ENCODE measurements at regions not wholly inside any gene's neighbourhood (a gene's known extent, or its start where the extent isn't known, plus 50 kb on each side); places are given as distances from the start of the nearest gene placed in this dataset.

- no peak overlapping the region for H3K27ac Mint-ChIP-seq (ENCODE audit: unreplicated experiment)
- no peaks in the 10 kb centered on the region for H3K27me3 Mint-ChIP-seq (ENCODE audit: unreplicated experiment)
- no peak for DNase-seq (ENCODE audit: low spot score)
- H3K9me3 Mint-ChIP-seq (ENCODE audit: unreplicated experiment), result no peaks in the 10 kb centered on the region
- H3K4me3 Mint-ChIP-seq (ENCODE audit: unreplicated experiment), result no peak overlapping the region
- TF ChIP-seq CTCF (IDR thresholded peaks at IDR 0.05; ENCODE audit: unreplicated experiment), result no peak
- H3K36me3 Mint-ChIP-seq (ENCODE audit: low read depth, unreplicated experiment), result no peaks in the 10 kb centered on the region
- peaks cover 11% of the 10 kb centered on the region for H3K4me1 Mint-ChIP-seq (ENCODE audit: unreplicated experiment)
Observed at GRCh38 chr1:235022341-235022980, 106.2 kb downstream of the TOMM20 start.

- H3K4me1 Mint-ChIP-seq (ENCODE audit: unreplicated experiment), result peaks cover 11% of the 10 kb centered on the region
- DNase-seq (ENCODE audit: low spot score), result no peak
- no peak overlapping the region for H3K27ac Mint-ChIP-seq (ENCODE audit: unreplicated experiment)
- no peak for TF ChIP-seq CTCF (IDR thresholded peaks at IDR 0.05; ENCODE audit: unreplicated experiment)
- H3K9me3 Mint-ChIP-seq (ENCODE audit: unreplicated experiment), result no peaks in the 10 kb centered on the region
- H3K36me3 Mint-ChIP-seq (ENCODE audit: low read depth, unreplicated experiment), result no peaks in the 10 kb centered on the region
- peaks cover 2% of the 10 kb centered on the region for H3K27me3 Mint-ChIP-seq (ENCODE audit: unreplicated experiment)
- no peak overlapping the region for H3K4me3 Mint-ChIP-seq (ENCODE audit: unreplicated experiment)
Observed at GRCh38 chr1:235021815-235022214, 106.8 kb downstream of the TOMM20 start.

- H3K9me3 Mint-ChIP-seq (ENCODE audit: unreplicated experiment), result no peaks in the 10 kb centered on the region
- H3K36me3 Mint-ChIP-seq (ENCODE audit: low read depth, unreplicated experiment), result no peaks in the 10 kb centered on the region
- TF ChIP-seq CTCF (IDR thresholded peaks at IDR 0.05; ENCODE audit: unreplicated experiment), result no peak
- H3K27ac Mint-ChIP-seq (ENCODE audit: unreplicated experiment), result no peak overlapping the region
- peaks cover 2% of the 10 kb centered on the region for H3K27me3 Mint-ChIP-seq (ENCODE audit: unreplicated experiment)
- no peak overlapping the region for H3K4me3 Mint-ChIP-seq (ENCODE audit: unreplicated experiment)
- peaks cover 11% of the 10 kb centered on the region for H3K4me1 Mint-ChIP-seq (ENCODE audit: unreplicated experiment)
- no peak for DNase-seq (ENCODE audit: low spot score)
Observed at GRCh38 chr1:235021321-235021720, 107.3 kb downstream of the TOMM20 start.

- Mint-ChIP-seq H3K9me3 (ENCODE audit: unreplicated experiment) (no peaks in the 10 kb centered on the region), H3K4me1 (ENCODE audit: unreplicated experiment) (peaks cover 10% of the 10 kb centered on the region), H3K27me3 (ENCODE audit: unreplicated experiment) (peaks cover 2% of the 10 kb centered on the region), H3K36me3 (ENCODE audit: low read depth, unreplicated experiment) (no peaks in the 10 kb centered on the region), H3K4me3 (ENCODE audit: unreplicated experiment) (no peak overlapping the region), H3K27ac (ENCODE audit: unreplicated experiment) (no peak overlapping the region)
- no peak for TF ChIP-seq CTCF (IDR thresholded peaks at IDR 0.05; ENCODE audit: unreplicated experiment)
- no peak for DNase-seq (ENCODE audit: low spot score)
Observed at GRCh38 chr1:235019961-235020360, 108.7 kb downstream of the TOMM20 start.

GRCh38 chr1:235019471-235019870 lies 109.2 kb downstream of the TOMM20 start:
- no peak for DNase-seq (ENCODE audit: low spot score)
- H3K4me1 Mint-ChIP-seq (ENCODE audit: unreplicated experiment), result peaks cover 6% of the 10 kb centered on the region
- H3K36me3 Mint-ChIP-seq (ENCODE audit: low read depth, unreplicated experiment), result no peaks in the 10 kb centered on the region
- H3K4me3 Mint-ChIP-seq (ENCODE audit: unreplicated experiment), result no peak overlapping the region
- no peak overlapping the region for H3K27ac Mint-ChIP-seq (ENCODE audit: unreplicated experiment)
- no peak for TF ChIP-seq CTCF (IDR thresholded peaks at IDR 0.05; ENCODE audit: unreplicated experiment)
- H3K9me3 Mint-ChIP-seq (ENCODE audit: unreplicated experiment), result no peaks in the 10 kb centered on the region
- peaks cover 2% of the 10 kb centered on the region for H3K27me3 Mint-ChIP-seq (ENCODE audit: unreplicated experiment)
